Uterus (tissue), 3 donors: ENCODE measurements at regions not wholly inside any gene's neighbourhood (a gene's known extent, or its start where the extent isn't known, plus 50 kb on each side); places are given as distances from the start of the nearest gene placed in this dataset.

Experiments used
- DNase-seq, 2 donors: peaks; one replicate each; pipeline ENCODE4 v3.0.0-alpha.2; 2019 to 2020
- H3K27ac ChIP-seq, 2 donors: fragments of 200-600 bp; sonication (generic); 1 replicate in 1 of 2; 2 replicates in 1 of 2; pipeline ENCODE4 v1.5.1; 2016 to 2018
- H3K27me3 ChIP-seq, 2 donors: fragments of 200-600 bp; sonication (generic); one replicate each; pipeline ENCODE4 v1.5.1; 2018 to 2019; ENCODE audit warnings: control low read depth in 1 of 2
- H3K36me3 ChIP-seq, 2 donors: fragments of 200-600 bp; sonication (generic); one replicate each; pipeline ENCODE4 v1.5.1; 2019; ENCODE audit warnings: control low read depth in 1 of 2
- H3K4me1 ChIP-seq, 2 donors: fragments of 200-600 bp; sonication (generic); one replicate each; pipeline ENCODE4 v1.5.1; 2018 to 2019; ENCODE audit warnings: control low read depth in 1 of 2
- H3K4me3 ChIP-seq, 2 donors: fragments of 200-600 bp; sonication (generic); 1 replicate in 1 of 2; 2 replicates in 1 of 2; pipeline ENCODE4 v1.5.1; 2018 to 2019; ENCODE audit warnings: mild to moderate bottlenecking in 1 of 2
- H3K9me3 ChIP-seq, 2 donors: fragments of 200-600 bp; sonication (generic); one replicate each; pipeline ENCODE4 v1.5.1; 2019; ENCODE audit warnings: control low read depth in 1 of 2
- CTCF ChIP-seq, 4 experiments: fragments of 200-600 bp in 2 of 4; fragments of 450-650 bp in 2 of 4; sonication (generic) in 2 of 4; IDR thresholded peaks; one replicate each; pipeline ENCODE4 v1.5.1; 2016 to 2019; ENCODE audit warnings: antibody characterized with exemption in 4 of 4, mild to moderate bottlenecking in 2 of 4, moderate library complexity in 1 of 4
- POLR2A ChIP-seq, 2 donors: fragments of 450-650 bp; IDR thresholded peaks; one replicate each; pipeline ENCODE4 v1.6.1; 2016; ENCODE audit warnings: antibody characterized with exemption in 2 of 2, mild to moderate bottlenecking in 1 of 2, moderate library complexity in 1 of 2
- intact Hi-C: fragments of 100-400 bp; cut with DNase I; formaldehyde crosslinking; loops from one replicate; pipeline ENCODE4 v1.15.1; 2023; ENCODE audit warnings: low total_unique reads
- donor health status: DM: yes; HTN: yes; CAD: no.

- TF ChIP-seq POLR2A (IDR thresholded peaks at IDR 0.05) (no peak), CTCF (IDR thresholded peaks at IDR 0.05) (no peak)
- Histone ChIP-seq H3K9me3 (no peaks in the 10 kb centered on the region), H3K27ac (no peak overlapping the region), H3K4me1 (no peaks in the 10 kb centered on the region), H3K27me3 (no peaks in the 10 kb centered on the region), H3K4me3 (no peak overlapping the region), H3K36me3 (no peaks in the 10 kb centered on the region)
- DNase-seq: no peak
- intact Hi-C loops: no loop called here
These were observed 1847.5 kb upstream of the IGFBP7 start for GRCh38 chr4:58957711-58958110.

- Histone ChIP-seq H3K4me1 (no peaks in the 10 kb centered on the region), H3K27ac (no peak overlapping the region), H3K9me3 (no peaks in the 10 kb centered on the region), H3K27me3 (no peaks in the 10 kb centered on the region), H3K4me3 (no peak overlapping the region), H3K36me3 (no peaks in the 10 kb centered on the region)
- DNase-seq: no peak
- intact Hi-C loops: no loop called here
- TF ChIP-seq CTCF (IDR thresholded peaks at IDR 0.05): no peak
- no peak for TF ChIP-seq POLR2A (IDR thresholded peaks at IDR 0.05)
These were observed 1851.1 kb upstream of the IGFBP7 start for GRCh38 chr4:58961283-58961682.

- H3K4me3 ChIP-seq: no peak overlapping the region
- no peak overlapping the region for H3K27ac ChIP-seq
- intact Hi-C loops: no loop called here
- H3K4me1 ChIP-seq: no peaks in the 10 kb centered on the region
- H3K9me3 ChIP-seq: no peaks in the 10 kb centered on the region
- H3K27me3 ChIP-seq: no peaks in the 10 kb centered on the region
- no peaks in the 10 kb centered on the region for H3K36me3 ChIP-seq
- no peak for DNase-seq
- no peak for TF ChIP-seq CTCF (IDR thresholded peaks at IDR 0.05)
- TF ChIP-seq POLR2A (IDR thresholded peaks at IDR 0.05): no peak
These were observed 1851.7 kb upstream of the IGFBP7 start for GRCh38 chr4:58961925-58962324.

GRCh38 chr4:58962424-58962823 is 1852.2 kb upstream of the IGFBP7 start:
- H3K4me1 ChIP-seq: no peaks in the 10 kb centered on the region
- no peaks in the 10 kb centered on the region for H3K36me3 ChIP-seq
- no peak overlapping the region for H3K27ac ChIP-seq
- H3K4me3 ChIP-seq: no peak overlapping the region
- no peak for TF ChIP-seq POLR2A (IDR thresholded peaks at IDR 0.05)
- TF ChIP-seq CTCF (IDR thresholded peaks at IDR 0.05): no peak
- H3K27me3 ChIP-seq: no peaks in the 10 kb centered on the region
- intact Hi-C loops: no loop called here
- H3K9me3 ChIP-seq: no peaks in the 10 kb centered on the region
- no peak for DNase-seq

- Histone ChIP-seq H3K27me3 (no peaks in the 10 kb centered on the region), H3K27ac (no peak overlapping the region), H3K4me3 (no peak overlapping the region), H3K9me3 (no peaks in the 10 kb centered on the region), H3K36me3 (no peaks in the 10 kb centered on the region), H3K4me1 (no peaks in the 10 kb centered on the region)
- intact Hi-C loops: no loop called here
- DNase-seq: no peak
- no peak for TF ChIP-seq CTCF (IDR thresholded peaks at IDR 0.05)
These were observed 1871.6 kb upstream of the IGFBP7 start for GRCh38 chr4:58981828-58982227.
